GM21723 (cell line): ENCODE measurements at regions not wholly inside any gene's neighbourhood (a gene's known extent, or its start where the extent isn't known, plus 50 kb on each side); places are given as distances from the start of the nearest gene placed in this dataset.
"Not testable (repeated sequence)": the region's sequence is repeated elsewhere in the genome, so short reads cannot be mapped to it uniquely, and the experiment has no call there.

Source experiments
- ATAC-seq: cut with Tn5 transposase; IDR thresholded peaks from one replicate; pipeline ENCODE4 v1.9.1; 2021; ENCODE audit warnings: mild to moderate bottlenecking, moderate library complexity; ENCODE audit not compliant: unreplicated experiment

DNA sequence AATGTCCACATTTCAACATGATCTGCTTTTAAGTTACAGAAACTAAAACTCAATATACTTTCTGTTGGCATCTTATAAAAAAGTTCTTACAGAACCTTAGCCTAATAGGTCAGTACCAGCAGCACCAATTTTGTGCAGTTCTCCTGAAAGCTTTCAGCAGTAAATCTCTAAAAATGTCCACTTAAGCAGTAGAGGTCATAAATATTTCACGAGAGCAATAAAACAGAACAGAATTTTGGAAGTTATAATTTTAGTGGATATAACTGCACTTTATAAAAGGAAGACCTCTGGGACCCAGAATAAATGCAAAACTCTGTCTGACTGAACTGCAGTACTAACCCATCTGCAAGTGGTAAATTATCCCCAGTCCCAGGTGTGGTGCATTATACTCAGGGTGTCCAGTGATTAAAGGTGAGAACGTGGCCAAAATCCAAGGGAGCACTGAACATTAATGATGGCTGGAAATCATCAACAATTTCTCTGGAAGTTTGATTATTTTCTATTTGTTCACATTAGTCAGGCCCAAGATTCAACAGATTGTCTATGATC, 172.6 kb upstream of the RSPO3 start:
- no peak for ATAC-seq

GRCh38 chr6:126947070-126947469, 171.4 kb upstream of the RSPO3 start:
- no peak for ATAC-seq

GRCh38 chr6:126949786-126950185, 168.7 kb upstream of the RSPO3 start:
- no peak for ATAC-seq

GRCh38 chr6:126955621-126956020, 162.8 kb upstream of the RSPO3 start:
- no peak for ATAC-seq

GRCh38 chr6:126957721-126958120, 160.8 kb upstream of the RSPO3 start:
- ATAC-seq, result no peak

GRCh38 chr6:126959765-126960164, 158.7 kb upstream of the RSPO3 start:
- ATAC-seq, result no peak

GRCh38 chr6:126963077-126963809, 155.2 kb upstream of the RSPO3 start:
- ATAC-seq, result no peak

DNA sequence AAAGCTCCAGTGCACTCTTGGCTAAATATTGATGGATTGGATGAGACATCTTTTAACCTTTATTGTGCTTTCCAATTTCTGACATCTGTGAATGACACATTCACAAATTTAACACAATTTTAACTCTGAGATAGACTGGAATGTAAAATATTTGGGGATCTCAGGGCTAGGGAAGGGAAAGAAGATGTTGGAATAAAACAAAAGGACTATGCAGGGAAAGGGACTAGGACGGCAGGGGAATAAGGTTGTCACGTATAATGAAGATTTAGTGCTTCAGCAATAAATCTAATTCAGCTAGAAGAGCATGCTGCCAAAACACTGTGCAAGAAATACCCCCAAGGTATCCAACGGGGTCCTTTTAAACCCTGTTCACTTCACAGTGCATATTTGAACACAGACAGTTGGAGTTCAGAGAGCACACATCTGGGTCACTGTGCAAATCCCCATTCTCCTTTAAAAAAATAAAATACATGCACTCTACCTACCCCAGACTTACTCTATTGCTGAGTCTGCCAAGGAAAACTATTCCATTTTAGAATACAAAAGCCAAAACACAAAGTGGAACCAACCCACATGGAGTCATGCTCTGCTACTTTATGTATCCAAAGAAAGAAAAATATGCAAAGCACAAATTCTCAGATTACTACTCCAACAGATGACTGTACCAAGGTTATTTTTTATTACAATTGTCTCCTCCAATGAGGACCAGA, 151.0 kb upstream of the RSPO3 start:
- ATAC-seq, result no peak

GRCh38 chr6:126976253-126976797, 142.1 kb upstream of the RSPO3 start:
- no peak for ATAC-seq

GRCh38 chr6:126983779-126984178, 134.7 kb upstream of the RSPO3 start:
- ATAC-seq, result no peak

DNA sequence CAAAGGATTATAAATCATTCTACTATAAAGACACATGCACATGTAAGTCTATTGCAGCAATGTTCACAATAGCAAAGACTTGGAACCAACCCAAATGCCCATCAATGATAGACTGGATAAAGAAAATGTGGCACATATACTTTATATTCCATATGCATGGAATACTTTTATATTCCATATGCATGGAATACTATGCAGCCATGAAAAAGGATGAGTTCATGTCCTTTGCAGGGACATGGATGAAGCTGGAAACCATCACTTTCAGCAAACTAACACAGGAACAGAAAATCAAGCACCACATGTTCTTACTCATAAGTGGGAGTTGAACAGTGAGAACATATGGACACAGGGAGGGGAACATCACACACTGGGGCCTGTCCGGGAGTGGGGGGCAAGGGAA, 130.3 kb upstream of the RSPO3 start:
- ATAC-seq, result not testable (repeated sequence)

- ATAC-seq, result no peak
Observed at GRCh38 chr6:127000631-127001030, 117.8 kb upstream of the RSPO3 start.

GRCh38 chr6:127013865-127014264, 104.6 kb upstream of the RSPO3 start:
- no peak for ATAC-seq

DNA sequence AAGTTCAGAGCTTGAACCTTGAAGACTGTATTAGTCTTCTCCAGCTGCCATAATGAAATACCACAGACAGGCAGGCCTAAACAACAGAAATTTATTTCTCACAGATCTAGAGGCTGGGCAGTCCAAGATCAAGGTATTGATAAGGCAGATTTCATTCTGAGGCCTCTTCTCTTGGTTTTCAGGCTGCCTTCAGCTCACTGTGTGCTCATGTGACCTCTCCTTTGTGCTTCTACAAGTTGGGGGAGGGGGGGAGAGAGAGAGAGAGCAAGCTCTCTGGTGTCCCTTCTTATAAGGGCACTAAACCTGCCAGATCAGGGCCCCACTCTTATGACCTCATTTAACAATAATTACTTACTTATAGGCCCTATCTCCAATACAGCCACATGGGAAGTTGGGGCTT, 102.6 kb upstream of the RSPO3 start:
- ATAC-seq, result no peak

DNA sequence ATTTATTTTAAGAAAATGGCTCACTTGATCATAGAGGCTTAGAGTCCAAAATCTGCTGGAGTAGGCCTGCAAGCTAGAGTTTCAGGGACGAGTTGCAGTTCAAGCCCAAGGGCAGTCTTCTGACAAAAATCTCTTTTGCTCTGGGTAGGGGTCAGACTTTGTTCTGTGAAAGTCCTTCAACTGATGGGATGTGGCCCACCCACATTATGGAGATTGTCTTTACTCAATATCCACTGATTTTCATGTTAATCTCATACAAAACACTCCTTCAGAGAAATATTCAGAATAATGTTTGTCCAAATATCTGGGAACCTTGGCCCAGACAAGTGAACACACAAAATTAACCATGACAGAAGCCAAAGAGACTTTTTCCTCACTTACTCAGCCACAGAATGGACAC, 98.6 kb upstream of the RSPO3 start:
- ATAC-seq, result no peak

GRCh38 chr6:127022302-127022701, 96.2 kb upstream of the RSPO3 start:
- ATAC-seq, result no peak

DNA sequence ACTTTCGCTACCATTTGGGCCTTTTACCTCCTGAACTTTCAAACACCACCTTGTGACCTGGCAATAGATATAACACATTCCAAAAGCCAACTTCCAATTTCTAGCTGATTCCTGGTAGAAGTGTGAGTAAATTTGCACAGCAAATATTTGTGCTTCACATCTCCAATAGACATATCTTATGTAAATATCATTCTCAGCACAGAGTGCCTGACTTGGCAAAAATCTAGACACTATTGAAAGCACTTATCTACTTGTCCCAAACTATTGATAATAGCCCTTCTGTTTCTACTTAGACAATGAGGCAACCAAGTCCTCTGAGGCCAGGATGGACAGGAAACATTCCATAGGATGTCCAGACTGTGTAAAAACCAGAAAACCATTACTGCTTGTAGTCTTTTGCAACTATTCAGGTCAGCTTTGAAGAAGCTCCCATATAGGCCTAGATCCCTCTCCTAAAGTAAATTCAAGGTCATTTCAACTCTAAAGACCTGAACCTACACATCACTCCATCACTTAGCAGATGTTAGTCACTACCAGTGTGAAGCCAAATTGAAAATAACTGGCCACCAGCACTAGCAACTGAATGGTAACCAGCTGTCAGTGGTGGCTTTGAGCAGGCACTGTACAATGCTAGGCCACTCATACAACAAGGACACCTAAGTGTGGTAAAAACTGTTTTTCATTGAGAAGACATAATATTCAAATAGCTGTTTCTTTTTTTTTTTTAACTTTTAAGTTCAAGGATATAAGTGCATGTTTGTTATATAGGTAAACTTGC, 95.3 kb upstream of the RSPO3 start:
- no peak for ATAC-seq

GRCh38 chr6:127026247-127026646, 92.2 kb upstream of the RSPO3 start:
- ATAC-seq, result no peak

- no peak for ATAC-seq
Observed at GRCh38 chr6:127030111-127030510, 88.4 kb upstream of the RSPO3 start.

- no peak for ATAC-seq
Observed at GRCh38 chr6:127030836-127031235, 87.6 kb upstream of the RSPO3 start.

DNA sequence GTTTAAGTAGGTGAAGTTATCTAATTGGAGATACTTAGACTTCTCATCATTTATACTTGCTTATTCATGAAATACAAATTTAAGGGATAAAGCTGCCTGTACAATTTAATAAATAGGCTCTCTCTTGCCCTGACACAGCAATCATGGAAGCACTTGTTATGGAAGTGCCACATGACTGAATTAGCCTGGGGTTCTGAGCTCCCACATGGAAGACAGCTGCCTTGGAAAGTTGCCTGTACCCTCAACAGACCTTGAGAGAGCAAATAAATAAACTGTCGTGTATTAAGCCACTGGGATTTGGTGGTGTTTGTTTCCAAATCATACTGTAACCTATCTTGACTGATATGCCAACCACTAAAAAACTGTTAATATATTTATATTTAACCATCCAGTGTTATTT, 87.0 kb upstream of the RSPO3 start:
- no peak for ATAC-seq
